K562 (cell line): ENCODE measurements at regions not wholly inside any gene's neighbourhood (a gene's known extent, or its start where the extent isn't known, plus 50 kb on each side); places are given as distances from the start of the nearest gene placed in this dataset.

Experiments used
- ATAC-seq: fragments of 200-7000 bp; cut with Tn5 transposase; 3 replicates; pipeline ENCODE4 v1.9.1; 2020; ENCODE audit warnings: moderate library complexity
- BruUV-seq: library from RNA; stranded (reverse); fragments of 400-500 nt; replicated peaks from 2 replicates; lab custom pipeline; 2021; lab: Mats Ljungman, UMichigan
- CTCF ChIA-PET: fragments of 300-600 bp; formaldehyde crosslinking; extraction: SDS; loops from one replicate; lab custom pipeline; 2021; ENCODE audit warnings: low intra/inter-chr PET ratio; lab: Yijun Ruan, JAX
- POLR2A ChIA-PET: fragments of 300-600, 350-650 bp; sonication (Branson Sonifier 250); formaldehyde crosslinking; extraction: SDS; loops from one replicate; lab custom pipeline; 2021; ENCODE audit warnings: antibody characterized with exemption, inconsistent platforms; lab: Yijun Ruan, JAX
- DNase-seq, 4 experiments: peaks; one replicate each; pipeline versions ENCODE4 v3.0.0 to v3.0.0-alpha.2; 2011 to 2018; ENCODE audit warnings: low spot score in 3 of 4, mixed read lengths in 3 of 4; ENCODE audit errors: extremely low read depth in 1 of 4
- FAIRE-seq: peaks from 2 replicates; lab custom pipeline; 2011; peaks lifted over from hg19 to GRCh38; lab: Jason Lieb, UNC
- H2AFZ ChIP-seq: 2 replicates; pipeline ENCODE4 v1.6.0; 2011; ENCODE audit warnings: low read depth, low read length, control low read depth, inconsistent platforms
- H3K27ac ChIP-seq: fragments of 200-600 bp; 3 replicates; pipeline ENCODE4 v1.8.0; 2011; ENCODE audit warnings: low read depth, mild to moderate bottlenecking, control low read depth, inconsistent platforms, low read length, moderate library complexity, mixed read lengths; ENCODE audit errors: extremely low read depth
- H3K27me3 ChIP-seq, 2 experiments: fragments of 300-600 bp in 1 of 2; 2 replicates in 1 of 2; 3 replicates in 1 of 2; pipeline versions ENCODE4 v1.6.0 to v1.8.0; 2011; ENCODE audit warnings: inconsistent platforms in 2 of 2, low read length in 2 of 2, mild to moderate bottlenecking in 1 of 2, mixed read lengths in 1 of 2, moderate library complexity in 1 of 2; ENCODE audit not compliant: control insufficient read depth in 2 of 2, insufficient read depth in 2 of 2
- H3K36me3 ChIP-seq: fragments of 300-600 bp; 3 replicates; pipeline ENCODE4 v1.8.0; 2011; ENCODE audit warnings: mild to moderate bottlenecking, low read length, inconsistent platforms; ENCODE audit not compliant: control insufficient read depth, insufficient read depth
- H3K4me1 ChIP-seq, 2 experiments: fragments of 200-600 bp in 1 of 2; replicated peaks in 1 of 2; 2 replicates in 1 of 2; 3 replicates in 1 of 2; pipeline versions ENCODE4 v1.5.1 to v1.8.0; 2011; ENCODE audit warnings: inconsistent platforms in 2 of 2, low read length in 2 of 2, mild to moderate bottlenecking in 1 of 2, mixed read lengths in 1 of 2, moderate library complexity in 1 of 2; ENCODE audit not compliant: control insufficient read depth in 2 of 2, insufficient read depth in 2 of 2
- H3K4me2 ChIP-seq: 2 replicates; pipeline ENCODE4 v1.6.1; 2011; ENCODE audit warnings: low read length, control low read depth, inconsistent platforms, mixed read lengths; ENCODE audit not compliant: insufficient read depth
- H3K4me3 ChIP-seq: fragments of 200-600 bp; sonication (generic), shearing (Covaris generic); 2 replicates; pipeline ENCODE4 v1.5.1; 2016; ENCODE audit warnings: control low read depth, inconsistent platforms
- H3K79me2 ChIP-seq: fragments of 200-600 bp; 3 replicates; pipeline ENCODE4 v1.8.0; 2011; ENCODE audit warnings: low read length, inconsistent platforms; ENCODE audit not compliant: control insufficient read depth, insufficient read depth
- H3K9ac ChIP-seq, 2 experiments: 2 replicates each; pipeline versions ENCODE4 v1.6.0 to v1.6.1; 2011; ENCODE audit warnings: low read depth in 2 of 2, low read length in 2 of 2, control low read depth in 1 of 2, inconsistent platforms in 1 of 2, mild to moderate bottlenecking in 1 of 2, mixed read lengths in 1 of 2; ENCODE audit not compliant: insufficient read depth in 1 of 2
- H3K9me1 ChIP-seq: one replicate; pipeline ENCODE4 v1.6.0; 2011; ENCODE audit warnings: inconsistent platforms, mild to moderate bottlenecking, low read length, moderate library complexity; ENCODE audit not compliant: control insufficient read depth, insufficient read depth
- H3K9me3 ChIP-seq: replicated peaks from 2 replicates; pipeline ENCODE4 v1.5.1; 2011; ENCODE audit warnings: low read depth, low read length, inconsistent platforms; ENCODE audit not compliant: control insufficient read depth, insufficient read depth
- H4K20me1 ChIP-seq: replicated peaks from 2 replicates; pipeline ENCODE4 v1.6.1; 2011; ENCODE audit warnings: low read length, inconsistent platforms, mixed read lengths; ENCODE audit not compliant: control insufficient read depth, insufficient read depth
- BCOR ChIP-seq: fragments of 450-650 bp; IDR thresholded peaks from 2 replicates; pipeline ENCODE4 v1.6.1; 2016
- GABPA ChIP-seq: fragments of 200-800 bp; sonication (Bioruptor generic); conservative IDR thresholded peaks from 2 replicates; pipeline ENCODE4 v1.6.1; 2016; ENCODE audit warnings: low read depth, missing genetic modification characterization, missing compliant biosample characterization
- HDAC8 ChIP-seq: fragments of 450-650 bp; IDR thresholded peaks from 2 replicates; pipeline ENCODE4 v1.6.1; 2016; ENCODE audit warnings: mild to moderate bottlenecking, missing genetic modification characterization, moderate library complexity, missing compliant biosample characterization
- LARP7 ChIP-seq: fragments of 450-650 bp; IDR thresholded peaks from 2 replicates; pipeline ENCODE4 v1.6.1; 2016
- LCOR ChIP-seq: sonication (generic); formaldehyde crosslinking; IDR thresholded peaks from 2 replicates; pipeline ENCODE4 v1.8.0; 2022; ENCODE audit warnings: mild to moderate bottlenecking, missing genetic modification reagents
- PHTF2 ChIP-seq: fragments of 250-450 bp; sonication (Bioruptor Pico); IDR thresholded peaks from 2 replicates; pipeline ENCODE4 v1.5.0; 2021; ENCODE audit warnings: mild to moderate bottlenecking
- RBM25 ChIP-seq: fragments of 200-400 bp; formaldehyde crosslinking; IDR thresholded peaks from 2 replicates; pipeline ENCODE4 v1.6.1; 2018; ENCODE audit warnings: low read length, low read depth, moderate library complexity; ENCODE audit not compliant: severe bottlenecking
- SUPT5H ChIP-seq: fragments of 450-650 bp; IDR thresholded peaks from 2 replicates; pipeline ENCODE4 v1.6.1; 2016
- ZFP36 ChIP-seq: fragments of 150-350 bp; IDR thresholded peaks from 2 replicates; pipeline ENCODE4 v1.6.1; 2018; ENCODE audit warnings: low read length, low read depth; ENCODE audit not compliant: partially characterized antibody
- WGBS: fragments of 100-300 bp; shearing (Covaris generic); methylation state at CpG from one replicate; pipeline ENCODE4 v1.1.6; 2016; ENCODE audit warnings: low coverage, mixed read lengths; ENCODE audit not compliant: insufficient coverage; ENCODE audit errors: missing lambda C conversion rate; 5-methylcytosine and 5-hydroxymethylcytosine counted together
- in situ Hi-C: fragments of 300-500 bp; cut with MboI; formaldehyde crosslinking; loops from 4 replicates; pipeline ENCODE4 v1.15.0; 2018; ENCODE audit warnings: inconsistent platforms, mixed read lengths
- intact Hi-C: fragments of 100-400 bp; cut with micrococcal nuclease; formaldehyde crosslinking; loops from 2 replicates; pipeline ENCODE4 v1.14.2; 2022
- TF ChIP-seq, protein P1 (sequence below): sonication (generic); formaldehyde crosslinking; IDR thresholded peaks from 2 replicates; pipeline ENCODE4 v1.8.1; 2022; ENCODE audit warnings: missing genetic modification reagents
- TF ChIP-seq, protein P2 (sequence below): fragments of 450-650 bp; IDR thresholded peaks from 2 replicates; pipeline ENCODE4 v1.6.1; 2016; ENCODE audit warnings: antibody characterized with exemption
- TF ChIP-seq, protein P3 (sequence below): fragments of 250-450 bp; sonication (Bioruptor Pico); IDR thresholded peaks from 2 replicates; pipeline ENCODE4 v1.9.0; 2021; ENCODE audit warnings: mild to moderate bottlenecking

DNA sequence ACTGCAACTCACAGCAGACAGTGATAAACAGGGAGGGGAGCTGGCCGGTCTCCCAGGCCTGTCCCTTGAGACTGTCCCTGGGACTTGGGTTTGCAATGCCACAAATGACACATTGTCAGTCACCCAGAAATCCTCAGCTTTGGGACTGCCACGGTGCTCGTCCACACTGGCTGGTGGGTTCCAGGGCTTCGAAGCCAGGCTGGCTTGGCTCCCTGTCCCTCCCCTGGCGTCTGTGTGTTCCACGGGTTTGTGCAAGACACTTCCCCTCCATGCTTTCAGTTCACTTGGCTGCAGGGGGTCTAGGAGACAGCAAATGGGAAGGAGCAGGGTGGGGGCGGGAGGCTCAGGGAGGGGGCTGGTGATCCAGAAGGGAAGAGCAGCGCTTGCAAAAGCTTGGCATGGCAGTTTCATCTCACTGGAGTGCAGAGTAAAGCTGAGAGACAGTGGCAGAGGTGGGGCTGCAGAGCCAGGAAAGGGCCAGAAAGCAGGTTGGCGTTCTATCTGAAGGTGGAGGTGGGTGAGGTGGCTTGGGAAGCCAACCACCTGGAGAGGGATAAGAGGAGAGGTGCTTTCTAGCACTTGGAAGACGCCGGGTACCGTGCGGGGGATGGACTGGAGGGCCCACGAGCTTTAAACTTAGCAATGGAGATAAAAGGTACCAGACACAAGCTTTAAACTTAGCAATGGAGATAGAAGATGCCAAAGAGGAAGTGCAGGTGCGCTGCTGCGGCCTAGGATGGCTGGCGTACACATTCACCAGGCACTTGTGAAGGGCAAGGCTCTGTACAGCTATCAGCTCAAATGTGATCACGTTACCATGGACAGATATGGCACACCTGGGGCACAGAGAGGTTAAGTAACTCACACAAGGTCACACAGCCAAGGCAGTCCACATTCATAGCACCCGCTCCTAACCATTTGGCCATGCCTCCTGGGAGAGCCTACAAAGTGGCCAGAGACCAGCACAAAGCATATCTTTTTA, 86.4 kb upstream of the SHISAL1 start:
- ATAC-seq (no peak), DNase-seq (no peak), FAIRE-seq (no peak)
- ChIA-PET POLR2A (interaction anchor here (0.6 to 0.7 kb wide), 3 partner anchors 36 to 977 kb away, joined by 3 to 4 read pairs (median 3); no protein-coding TSS in a partner anchor), CTCF (no interaction called here)
- BruUV-seq: no TSS peak
- WGBS: 0% methylated on average over 14 of the region's 19 CpGs
- Histone ChIP-seq H3K79me2 (no peaks in the 10 kb centered on the region), H3K27ac (no peak overlapping the region), H3K9me3 (no peaks in the 10 kb centered on the region), H3K4me3 (no peak overlapping the region), H3K9me1 (no peaks in the 10 kb centered on the region), H3K27me3 (peaks cover 0 to 32% of the 10 kb centered on the region in 2 experiments; a peak in 2 of 5 replicates), H2AFZ (no peak overlapping the region), H4K20me1 (no peaks in the 10 kb centered on the region), H3K4me2 (no peak overlapping the region), H3K36me3 (no peaks in the 10 kb centered on the region), H3K9ac (no peak overlapping the region), H3K4me1 (no peaks in the 10 kb centered on the region)
- TF ChIP-seq SUPT5H (no peak), ZFP36 (peak; percentile 61), LARP7 (no peak), HDAC8 (tag) (no peak), LCOR (CRISPR knock-in tag) (no peak), PHTF2 (CRISPR knock-in tag) (no peak), RBM25 (peak; percentile 87), GABPA (tag) (no peak), BCOR (peak; percentile 28; the same call in 1 of the 2 replicates)
- TF ChIP-seq, protein P1, sequence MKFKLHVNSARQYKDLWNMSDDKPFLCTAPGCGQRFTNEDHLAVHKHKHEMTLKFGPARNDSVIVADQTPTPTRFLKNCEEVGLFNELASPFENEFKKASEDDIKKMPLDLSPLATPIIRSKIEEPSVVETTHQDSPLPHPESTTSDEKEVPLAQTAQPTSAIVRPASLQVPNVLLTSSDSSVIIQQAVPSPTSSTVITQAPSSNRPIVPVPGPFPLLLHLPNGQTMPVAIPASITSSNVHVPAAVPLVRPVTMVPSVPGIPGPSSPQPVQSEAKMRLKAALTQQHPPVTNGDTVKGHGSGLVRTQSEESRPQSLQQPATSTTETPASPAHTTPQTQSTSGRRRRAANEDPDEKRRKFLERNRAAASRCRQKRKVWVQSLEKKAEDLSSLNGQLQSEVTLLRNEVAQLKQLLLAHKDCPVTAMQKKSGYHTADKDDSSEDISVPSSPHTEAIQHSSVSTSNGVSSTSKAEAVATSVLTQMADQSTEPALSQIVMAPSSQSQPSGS (CRISPR knock-in tag): no peak
- TF ChIP-seq, protein P2, sequence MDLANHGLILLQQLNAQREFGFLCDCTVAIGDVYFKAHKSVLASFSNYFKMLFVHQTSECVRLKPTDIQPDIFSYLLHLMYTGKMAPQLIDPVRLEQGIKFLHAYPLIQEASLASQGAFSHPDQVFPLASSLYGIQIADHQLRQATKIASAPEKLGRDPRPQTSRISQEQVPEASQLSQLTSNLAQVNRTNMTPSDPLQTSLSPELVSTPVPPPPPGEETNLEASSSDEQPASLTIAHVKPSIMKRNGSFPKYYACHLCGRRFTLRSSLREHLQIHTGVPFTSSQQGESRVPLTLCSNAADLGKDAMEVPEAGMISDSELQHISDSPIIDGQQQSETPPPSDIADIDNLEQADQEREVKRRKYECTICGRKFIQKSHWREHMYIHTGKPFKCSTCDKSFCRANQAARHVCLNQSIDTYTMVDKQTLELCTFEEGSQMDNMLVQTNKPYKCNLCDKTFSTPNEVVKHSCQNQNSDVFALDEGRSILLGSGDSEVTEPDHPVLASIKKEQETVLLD: no peak
- TF ChIP-seq, protein P3, sequence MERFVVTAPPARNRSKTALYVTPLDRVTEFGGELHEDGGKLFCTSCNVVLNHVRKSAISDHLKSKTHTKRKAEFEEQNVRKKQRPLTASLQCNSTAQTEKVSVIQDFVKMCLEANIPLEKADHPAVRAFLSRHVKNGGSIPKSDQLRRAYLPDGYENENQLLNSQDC (CRISPR knock-in tag): no peak
- intact Hi-C loops (no loop called here), in situ Hi-C loops (no loop called here)
